22Rv1 (cell line): ENCODE measurements at regions not wholly inside any gene's neighbourhood (a gene's known extent, or its start where the extent isn't known, plus 50 kb on each side); places are given as distances from the start of the nearest gene placed in this dataset.

Experiments
- ZFX ChIP-seq: fragments of 450-650 bp; IDR thresholded peaks from 2 replicates; pipeline ENCODE4 v1.6.1; 2017; ENCODE audit warnings: antibody characterized with exemption, borderline replicate concordance
- TF ChIP-seq, protein P1 (sequence below): fragments of 450-650 bp; IDR thresholded peaks from 2 replicates; pipeline ENCODE4 v1.5.1; 2017; ENCODE audit warnings: mild to moderate bottlenecking

DNA sequence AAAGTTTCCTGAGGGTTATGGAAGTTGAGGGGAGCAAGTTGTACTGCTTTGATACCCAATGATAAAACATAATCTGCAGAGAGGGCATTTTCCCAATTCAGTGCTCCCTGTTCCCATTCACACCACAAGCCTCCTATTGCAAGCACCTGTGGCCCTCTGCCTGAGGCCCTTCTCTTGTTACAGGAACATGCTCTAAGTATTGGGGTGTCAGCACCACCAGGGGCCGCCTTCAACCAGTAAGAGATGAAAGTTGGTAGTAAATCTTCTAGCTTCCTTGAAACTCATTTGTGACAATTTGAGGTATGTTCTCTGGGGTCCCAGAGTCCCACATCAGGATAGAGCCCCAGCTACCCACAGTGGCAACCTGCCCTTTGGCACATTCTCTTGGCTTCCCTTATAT, 265.4 kb upstream of the ARHGEF26 start:
- TF ChIP-seq, protein P1, sequence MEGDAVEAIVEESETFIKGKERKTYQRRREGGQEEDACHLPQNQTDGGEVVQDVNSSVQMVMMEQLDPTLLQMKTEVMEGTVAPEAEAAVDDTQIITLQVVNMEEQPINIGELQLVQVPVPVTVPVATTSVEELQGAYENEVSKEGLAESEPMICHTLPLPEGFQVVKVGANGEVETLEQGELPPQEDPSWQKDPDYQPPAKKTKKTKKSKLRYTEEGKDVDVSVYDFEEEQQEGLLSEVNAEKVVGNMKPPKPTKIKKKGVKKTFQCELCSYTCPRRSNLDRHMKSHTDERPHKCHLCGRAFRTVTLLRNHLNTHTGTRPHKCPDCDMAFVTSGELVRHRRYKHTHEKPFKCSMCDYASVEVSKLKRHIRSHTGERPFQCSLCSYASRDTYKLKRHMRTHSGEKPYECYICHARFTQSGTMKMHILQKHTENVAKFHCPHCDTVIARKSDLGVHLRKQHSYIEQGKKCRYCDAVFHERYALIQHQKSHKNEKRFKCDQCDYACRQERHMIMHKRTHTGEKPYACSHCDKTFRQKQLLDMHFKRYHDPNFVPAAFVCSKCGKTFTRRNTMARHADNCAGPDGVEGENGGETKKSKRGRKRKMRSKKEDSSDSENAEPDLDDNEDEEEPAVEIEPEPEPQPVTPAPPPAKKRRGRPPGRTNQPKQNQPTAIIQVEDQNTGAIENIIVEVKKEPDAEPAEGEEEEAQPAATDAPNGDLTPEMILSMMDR, result no peak
- no peak for TF ChIP-seq ZFX
